ENCODE measurements at regions not wholly inside any gene's neighbourhood (a gene's known extent, or its start where the extent isn't known, plus 50 kb on each side); places are given as distances from the start of the nearest gene placed in this dataset.

- no peak overlapping the region for H3K27ac Mint-ChIP-seq
- no peaks in the 10 kb centered on the region for H3K9me2 ChIP-seq (ENCODE audit: insufficient read depth)
Measured at GRCh38 chr20:34175079-34175478, 63.0 kb upstream of the EIF2S2 start.

More at GRCh38 chr20:34175079-34175478, 63.0 kb upstream of the EIF2S2 start:
- H2AFZ ChIP-seq = peak overlapping the region; percentile 90
- H3F3A ChIP-seq (replicated peaks; ENCODE audit: low read depth) = no peaks in the 10 kb centered on the region
- H3K4me1 ChIP-seq (ENCODE audit: insufficient read depth) = no peaks in the 10 kb centered on the region
- TF ChIP-seq ETS1 (IDR thresholded peaks at IDR 0.05) (no peak), ZNF331 (CRISPR knock-in tag; IDR thresholded peaks at IDR 0.05; ENCODE audit: low read depth) (no peak), EZH2phosphoT487 (IDR thresholded peaks at IDR 0.05; ENCODE audit: unreplicated experiment) (no peak), CTCF (conservative IDR thresholded peaks at IDR 0.05; ENCODE audit: low read depth in 2 of 2) (no peak), ZNF114 (CRISPR knock-in tag; IDR thresholded peaks at IDR 0.05) (no peak), STAT1 (IDR thresholded peaks at IDR 0.05; ENCODE audit: unreplicated experiment) (no peak), ZNF462 (CRISPR knock-in tag; IDR thresholded peaks at IDR 0.05) (no peak), JUNB (IDR thresholded peaks at IDR 0.05; ENCODE audit: unreplicated experiment) (no peak), POLR2AphosphoS5 (IDR thresholded peaks at IDR 0.05; ENCODE audit: low read depth) (no peak), NANOG (IDR thresholded peaks at IDR 0.05; ENCODE audit: borderline replicate concordance) (no peak), REST (IDR thresholded peaks at IDR 0.05; ENCODE audit: unreplicated experiment) (no peak), CREB1 (CRISPR knock-in tag; IDR thresholded peaks at IDR 0.05; ENCODE audit: low read depth) (no peak), EZH2 (IDR thresholded peaks at IDR 0.05; ENCODE audit: low read depth, unreplicated experiment) (no peak)
- no peaks in the 10 kb centered on the region for H4K20me1 ChIP-seq (replicated peaks; ENCODE audit: insufficient read depth)
- DNase-seq (ENCODE audit: low spot score) (no peak), ATAC-seq (no peak)
- H3K9me3 Mint-ChIP-seq = no peaks in the 10 kb centered on the region
- no peaks in the 10 kb centered on the region for H3K27me3 Mint-ChIP-seq (ENCODE audit: insufficient read depth, low read depth, poor library complexity)
- no peaks in the 10 kb centered on the region for H3K36me3 ChIP-seq (ENCODE audit: insufficient read depth)
- no peak overlapping the region for H3K4me3 ChIP-seq
- H3K4me2 ChIP-seq = no peak overlapping the region
- no peak overlapping the region for H3K27ac ChIP-seq (ENCODE audit: low read depth)
- H3K36me3 Mint-ChIP-seq (ENCODE audit: low read depth) = no peaks in the 10 kb centered on the region
- H3K4me3 Mint-ChIP-seq = no peak overlapping the region
- H3K4me1 Mint-ChIP-seq = no peaks in the 10 kb centered on the region
- H3K27me3 ChIP-seq (ENCODE audit: insufficient read depth) = no peaks in the 10 kb centered on the region
- no peaks in the 10 kb centered on the region for H3K79me2 ChIP-seq (replicated peaks; ENCODE audit: insufficient read depth)
